AG04450 (cell line): ENCODE measurements at regions not wholly inside any gene's neighbourhood (a gene's known extent, or its start where the extent isn't known, plus 50 kb on each side); places are given as distances from the start of the nearest gene placed in this dataset.

Source experiments
- CTCF ChIA-PET: fragments of 300-600, 350-600 bp; formaldehyde crosslinking; extraction: SDS; loops from one replicate; lab custom pipeline; 2022; ENCODE audit warnings: antibody characterized with exemption, inconsistent platforms; lab: Charles Lee
- POLR2A ChIA-PET: fragments of 350-600 bp; formaldehyde crosslinking; extraction: SDS; loops from one replicate; lab custom pipeline; 2021; ENCODE audit warnings: antibody characterized with exemption, inconsistent platforms; lab: Yijun Ruan, JAX
- DNase-seq: peaks from one replicate; pipeline ENCODE4 v3.0.0-alpha.2; 2011; ENCODE audit warnings: low read depth, low spot score
- H3K27ac ChIP-seq: one replicate; pipeline ENCODE4 v1.5.1; 2012; ENCODE audit warnings: low read depth, low read length, control low read depth
- H3K27me3 ChIP-seq: one replicate; pipeline ENCODE4 v1.6.0; 2012; ENCODE audit warnings: low read length; ENCODE audit not compliant: control insufficient read depth, insufficient read depth
- H3K4me3 ChIP-seq: 2 replicates; pipeline ENCODE4 v1.5.1; 2011; ENCODE audit warnings: mild to moderate bottlenecking, low read depth, low read length, control low read depth
- H3K9me3 ChIP-seq: 2 replicates; pipeline ENCODE4 v1.5.1; 2012; ENCODE audit warnings: low read length; ENCODE audit not compliant: control insufficient read depth, insufficient read depth
- CTCF ChIP-seq: IDR thresholded peaks from 2 replicates; pipeline ENCODE4 v1.5.1; 2011; ENCODE audit warnings: low read depth, low read length, control low read depth, inconsistent platforms

DNA sequence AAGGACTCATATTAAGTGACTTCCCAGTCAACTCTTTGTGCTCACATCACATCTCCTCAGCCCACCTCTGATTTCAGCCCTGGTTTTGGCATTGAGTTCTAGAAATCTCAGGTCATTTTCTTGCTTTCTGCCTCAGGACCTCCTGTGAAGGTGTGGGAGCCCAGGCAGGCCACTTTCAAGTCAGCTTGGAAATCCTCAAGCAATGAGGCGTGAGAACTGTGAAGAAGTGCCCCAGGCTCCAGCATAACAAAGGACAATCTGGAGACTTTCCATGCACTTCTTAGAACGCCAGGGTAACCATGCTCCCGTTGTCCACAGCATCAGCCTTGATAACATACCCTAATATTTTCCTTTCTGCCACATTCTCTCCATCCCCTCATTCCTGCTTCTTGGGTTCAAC, 131.2 kb upstream of the MAP3K1 start:
- Histone ChIP-seq H3K27me3 (peaks cover 8% of the 10 kb centered on the region), H3K27ac (no peak overlapping the region), H3K9me3 (no peaks in the 10 kb centered on the region), H3K4me3 (no peak overlapping the region)
- ChIA-PET POLR2A (no interaction called here), CTCF (no interaction called here)
- no peak for DNase-seq
- TF ChIP-seq CTCF, result no peak

DNA sequence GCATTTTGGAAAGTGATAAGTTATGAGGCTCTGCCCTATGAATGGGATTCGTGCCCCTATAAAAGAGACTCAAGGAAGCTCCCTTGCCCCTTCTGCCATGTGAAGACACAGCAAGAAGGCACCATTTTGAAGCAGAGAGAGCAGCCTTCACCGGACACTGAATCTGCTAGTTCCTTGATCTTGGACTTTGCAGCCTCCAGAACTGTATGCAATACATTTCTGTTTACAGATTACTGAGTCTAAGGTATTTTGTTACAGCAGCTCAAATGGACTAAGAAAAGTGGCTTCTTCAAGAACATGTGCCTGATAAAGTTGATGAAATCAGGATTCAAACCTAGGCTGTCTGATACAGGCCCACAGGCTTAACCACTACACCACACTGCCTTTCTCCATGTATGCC, 131.6 kb upstream of the MAP3K1 start:
- H3K27ac ChIP-seq, result no peak overlapping the region
- H3K4me3 ChIP-seq, result no peak overlapping the region
- no peaks in the 10 kb centered on the region for H3K9me3 ChIP-seq
- CTCF ChIA-PET, result no interaction called here
- peaks cover 5% of the 10 kb centered on the region for H3K27me3 ChIP-seq
- DNase-seq, result no peak
- POLR2A ChIA-PET, result no interaction called here
- TF ChIP-seq CTCF, result no peak

- no peaks in the 10 kb centered on the region for H3K9me3 ChIP-seq
These were observed 132.1 kb upstream of the MAP3K1 start for GRCh38 chr5:56683281-56683680.

DNA sequence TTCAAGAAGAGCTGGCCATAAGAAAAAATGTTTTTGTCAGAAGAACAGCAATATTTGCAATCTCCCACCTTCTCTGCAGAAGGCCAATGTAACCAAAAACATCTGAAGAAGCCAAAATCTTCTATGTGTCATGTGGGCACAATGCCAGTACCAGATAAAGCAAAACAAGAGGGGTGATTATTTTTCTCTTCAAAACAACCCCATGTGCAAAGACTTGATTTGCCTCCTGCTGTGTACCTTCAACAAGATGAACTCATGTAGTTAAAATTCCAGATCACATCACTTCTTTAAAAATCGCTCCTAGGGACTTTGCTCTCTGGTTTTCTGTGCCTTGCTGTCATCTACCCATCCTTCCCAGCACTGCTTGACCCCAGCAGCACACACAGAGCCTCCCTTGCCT, 134.0 kb upstream of the MAP3K1 start:
- POLR2A ChIA-PET, result no interaction called here
- CTCF ChIA-PET, result no interaction called here
- DNase-seq, result no peak
- no peak overlapping the region for H3K27ac ChIP-seq
- H3K4me3 ChIP-seq, result no peak overlapping the region
- no peaks in the 10 kb centered on the region for H3K9me3 ChIP-seq
- H3K27me3 ChIP-seq, result no peaks in the 10 kb centered on the region
- no peak for TF ChIP-seq CTCF

More at GRCh38 chr5:56683281-56683680, 132.1 kb upstream of the MAP3K1 start:
- Histone ChIP-seq H3K27ac (no peak overlapping the region), H3K4me3 (no peak overlapping the region), H3K27me3 (peaks cover 2% of the 10 kb centered on the region)
- CTCF ChIA-PET, result no interaction called here
- POLR2A ChIA-PET, result no interaction called here
- no peak for DNase-seq
- no peak for TF ChIP-seq CTCF

DNA sequence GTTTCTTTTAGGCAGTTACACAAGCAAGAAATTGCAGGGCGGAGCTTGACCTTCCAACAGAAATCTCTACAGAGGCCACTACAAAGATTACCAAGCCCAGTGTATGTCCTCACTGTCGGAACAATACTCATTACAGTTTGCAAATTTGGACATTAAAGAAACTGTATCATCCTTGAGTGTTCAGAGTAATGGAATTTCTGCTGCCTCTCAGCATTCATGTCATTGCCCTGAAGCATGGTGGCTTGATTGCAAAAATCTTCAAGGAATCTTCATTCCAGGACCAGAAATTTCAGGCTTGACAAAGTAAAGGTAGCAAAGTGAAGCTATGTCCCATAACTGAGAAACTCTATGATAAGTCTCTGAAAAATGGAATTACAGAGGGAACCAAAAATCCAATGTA, 134.6 kb upstream of the MAP3K1 start:
- H3K27me3 ChIP-seq, result no peaks in the 10 kb centered on the region
- POLR2A ChIA-PET, result no interaction called here
- no peak overlapping the region for H3K27ac ChIP-seq
- TF ChIP-seq CTCF, result no peak
- H3K9me3 ChIP-seq, result no peaks in the 10 kb centered on the region
- DNase-seq, result no peak
- no peak overlapping the region for H3K4me3 ChIP-seq
- CTCF ChIA-PET, result no interaction called here
